Stimulated activated effector memory CD8-positive, alpha-beta T cell treated with anti-CD3 and anti-CD28 coated beads, Interleukin-12 subunit alpha, Interleukin-12 subunit beta, amount 100 ng/mL, for 72 hours (primary cell): ENCODE measurements at regions not wholly inside any gene's neighbourhood (a gene's known extent, or its start where the extent isn't known, plus 50 kb on each side); places are given as distances from the start of the nearest gene placed in this dataset.

ENCODE experiments used
- ATAC-seq: fragments of 150-1000 bp; cut with Tn5 transposase; 2 replicates; pipeline ENCODE4 v1.10.0; 2021
- DNase-seq, 2 donors: peaks; one replicate each; pipeline ENCODE4 v3.0.0; 2021 to 2022; ENCODE audit warnings: low spot score in 2 of 2
- H3K27ac Mint-ChIP-seq: one replicate; pipeline ENCODE4 v1.8.0; 2022; ENCODE audit warnings: mild to moderate bottlenecking, mixed read lengths
- H3K36me3 Mint-ChIP-seq: one replicate; pipeline ENCODE4 v1.8.0; 2022; ENCODE audit warnings: mild to moderate bottlenecking, mixed read lengths
- H3K4me1 Mint-ChIP-seq: one replicate; pipeline ENCODE4 v1.8.0; 2022; ENCODE audit warnings: mixed read lengths
- H3K4me3 Mint-ChIP-seq: one replicate; pipeline ENCODE4 v1.8.0; 2022; ENCODE audit warnings: mild to moderate bottlenecking, mixed read lengths
- H3K9me3 Mint-ChIP-seq: one replicate; pipeline ENCODE4 v1.8.0; 2022; ENCODE audit warnings: mixed read lengths

GRCh38 chr2:3065928-3066327, 311.7 kb downstream of the EIPR1 start:
- peaks cover 2% of the 10 kb centered on the region for H3K9me3 Mint-ChIP-seq
- no peaks in the 10 kb centered on the region for H3K36me3 Mint-ChIP-seq
- ATAC-seq (no peak), DNase-seq (no peak)
- no peak overlapping the region for H3K4me3 Mint-ChIP-seq
- H3K4me1 Mint-ChIP-seq = no peaks in the 10 kb centered on the region
- H3K27ac Mint-ChIP-seq = no peak overlapping the region

DNA sequence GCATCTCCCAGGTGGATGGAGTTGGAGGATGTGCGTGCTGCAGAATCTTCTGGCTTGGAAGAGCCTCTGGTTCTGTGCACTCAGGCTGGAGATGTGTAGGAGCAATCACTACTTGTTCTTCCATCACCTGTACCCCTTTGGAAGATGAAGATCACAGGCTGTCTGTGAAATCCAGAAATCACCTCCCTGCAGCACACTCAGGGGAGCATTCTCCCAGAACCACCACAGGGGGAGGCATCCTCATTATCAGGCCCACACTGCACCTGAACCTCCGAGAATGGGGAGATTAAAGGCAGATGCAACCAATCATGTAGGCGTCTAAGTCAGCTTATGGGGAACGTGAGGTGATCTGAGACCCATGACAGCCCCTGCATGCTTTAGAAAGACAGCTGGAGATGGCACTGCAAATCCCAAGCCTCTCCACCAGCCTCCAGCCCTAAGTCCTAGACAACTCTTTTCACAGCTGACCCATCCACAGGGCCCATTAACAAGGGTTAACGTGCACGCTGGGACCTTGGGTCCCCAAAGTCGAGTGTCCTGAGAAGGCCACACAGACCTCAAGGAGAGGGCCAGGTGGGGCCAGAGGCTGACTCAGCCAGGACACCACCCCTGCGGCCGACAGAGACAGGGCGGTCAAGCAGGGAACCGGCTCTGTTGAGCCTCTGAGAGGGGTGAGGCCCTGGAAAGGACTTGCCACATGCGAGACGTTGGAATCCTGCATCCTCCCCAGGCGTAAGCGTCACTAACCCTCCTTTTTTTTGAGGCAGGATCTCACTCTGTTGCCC, 314.9 kb downstream of the EIPR1 start:
- Mint-ChIP-seq H3K9me3 (peaks cover 3% of the 10 kb centered on the region), H3K27ac (no peak overlapping the region), H3K36me3 (no peaks in the 10 kb centered on the region), H3K4me1 (no peaks in the 10 kb centered on the region), H3K4me3 (no peak overlapping the region)
- no peak for ATAC-seq
- no peak for DNase-seq

DNA sequence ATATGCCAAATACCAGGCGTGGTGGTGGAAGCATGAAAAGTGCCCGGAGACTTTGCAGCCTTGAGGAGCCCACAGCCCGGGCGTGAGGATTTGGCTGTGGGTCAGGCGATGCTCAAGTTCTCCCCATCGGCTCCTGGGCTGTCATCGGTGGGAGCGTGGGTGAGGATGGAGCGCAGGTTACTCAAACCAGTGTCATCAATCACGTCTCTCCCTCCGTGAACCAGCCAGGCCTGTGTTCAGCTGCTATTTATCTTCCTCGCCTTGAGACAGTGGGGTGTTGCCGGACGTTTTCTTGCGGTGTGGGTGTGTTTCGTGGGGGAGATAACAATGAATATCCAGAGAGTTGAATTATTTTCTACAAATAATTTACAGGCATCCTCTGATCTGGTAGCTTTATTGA, 317.6 kb downstream of the EIPR1 start:
- Mint-ChIP-seq H3K27ac (no peak overlapping the region), H3K4me3 (no peak overlapping the region), H3K4me1 (no peaks in the 10 kb centered on the region), H3K36me3 (no peaks in the 10 kb centered on the region), H3K9me3 (peaks cover 10% of the 10 kb centered on the region)
- DNase-seq = no peak
- ATAC-seq = no peak

DNA sequence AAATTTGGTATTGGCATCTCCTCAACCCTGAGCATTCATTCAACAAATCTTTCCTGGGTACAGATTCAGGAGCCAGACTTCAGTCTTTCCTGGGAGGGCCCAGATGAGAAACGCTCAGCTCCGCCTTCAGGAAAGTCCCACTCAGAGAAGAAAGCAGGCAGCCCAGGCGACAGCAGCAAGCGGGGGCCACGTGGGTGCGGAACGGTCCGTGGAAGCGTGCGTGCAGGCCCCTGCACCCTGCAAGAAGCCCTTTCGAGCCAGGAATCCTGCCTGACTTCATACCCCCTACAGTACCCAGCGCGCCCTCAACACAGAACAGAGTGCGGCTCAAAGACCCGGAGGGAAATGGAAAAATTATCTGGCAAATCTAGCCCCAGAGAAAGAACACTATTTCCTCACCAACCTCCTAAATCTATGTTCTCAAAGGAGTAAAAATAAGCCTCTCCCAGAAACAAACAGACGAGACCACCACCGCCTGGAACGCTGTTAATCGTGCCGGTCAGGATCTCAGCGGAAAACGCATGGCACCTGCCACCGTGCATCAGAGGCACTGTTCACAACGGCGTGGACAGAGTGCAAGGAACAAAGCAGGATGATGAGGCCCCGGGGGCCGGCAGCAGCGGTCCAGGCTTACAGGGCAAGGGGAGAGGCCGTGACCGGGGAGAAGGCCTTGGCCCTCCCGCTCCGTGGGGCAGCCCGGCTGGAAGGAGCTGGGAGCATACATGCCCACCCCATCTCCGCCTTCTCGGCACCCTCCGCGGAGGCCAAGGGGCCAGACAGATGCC, 318.3 kb downstream of the EIPR1 start:
- ATAC-seq = no peak
- Mint-ChIP-seq H3K36me3 (no peaks in the 10 kb centered on the region), H3K4me3 (no peak overlapping the region), H3K9me3 (peaks cover 10% of the 10 kb centered on the region), H3K27ac (no peak overlapping the region), H3K4me1 (no peaks in the 10 kb centered on the region)
- DNase-seq = no peak

DNA sequence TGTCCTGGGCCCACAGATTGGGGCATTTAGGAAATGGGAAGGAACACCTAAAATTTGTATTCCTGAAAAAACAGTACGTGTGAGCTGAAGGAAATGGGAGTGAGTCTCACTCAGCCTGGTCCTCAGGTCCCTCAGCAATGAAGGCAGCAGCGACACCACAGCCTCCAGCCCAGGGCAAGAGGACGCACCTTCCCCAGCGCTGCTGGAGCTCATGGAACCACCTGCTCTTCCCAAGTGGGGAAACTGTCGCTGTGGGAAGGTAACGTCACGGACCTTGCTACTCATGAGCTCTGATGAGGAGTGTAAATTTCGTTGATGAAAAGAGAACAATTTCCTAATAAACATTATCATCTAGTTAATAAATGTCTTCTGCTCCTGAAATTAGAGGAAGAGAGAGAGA, 323.6 kb downstream of the EIPR1 start:
- no peak for ATAC-seq
- Mint-ChIP-seq H3K27ac (no peak overlapping the region), H3K4me1 (no peaks in the 10 kb centered on the region), H3K4me3 (no peak overlapping the region), H3K9me3 (peaks cover 10% of the 10 kb centered on the region), H3K36me3 (no peaks in the 10 kb centered on the region)
- DNase-seq = no peak

GRCh38 chr2:3051266-3051665, 326.4 kb downstream of the EIPR1 start:
- H3K36me3 Mint-ChIP-seq = no peaks in the 10 kb centered on the region
- ATAC-seq (peak; percentile 55), DNase-seq (no peak)

GRCh38 chr2:3046170-3046865, 331.3 kb downstream of the EIPR1 start:
- H3K4me3 Mint-ChIP-seq = no peak overlapping the region
- no peak overlapping the region for H3K27ac Mint-ChIP-seq
- H3K9me3 Mint-ChIP-seq = no peaks in the 10 kb centered on the region
- ATAC-seq (no peak), DNase-seq (no peak)
- H3K36me3 Mint-ChIP-seq = no peaks in the 10 kb centered on the region
- no peaks in the 10 kb centered on the region for H3K4me1 Mint-ChIP-seq

More at GRCh38 chr2:3051266-3051665, 326.4 kb downstream of the EIPR1 start:
- H3K4me1 Mint-ChIP-seq = no peaks in the 10 kb centered on the region
- no peak overlapping the region for H3K27ac Mint-ChIP-seq
- no peak overlapping the region for H3K4me3 Mint-ChIP-seq
- peaks cover 1% of the 10 kb centered on the region for H3K9me3 Mint-ChIP-seq

GRCh38 chr2:3045318-3045921, 332.2 kb downstream of the EIPR1 start:
- Mint-ChIP-seq H3K4me1 (no peaks in the 10 kb centered on the region), H3K36me3 (no peaks in the 10 kb centered on the region), H3K9me3 (no peaks in the 10 kb centered on the region), H3K27ac (no peak overlapping the region), H3K4me3 (no peak overlapping the region)
- DNase-seq (no peak), ATAC-seq (no peak)

DNA sequence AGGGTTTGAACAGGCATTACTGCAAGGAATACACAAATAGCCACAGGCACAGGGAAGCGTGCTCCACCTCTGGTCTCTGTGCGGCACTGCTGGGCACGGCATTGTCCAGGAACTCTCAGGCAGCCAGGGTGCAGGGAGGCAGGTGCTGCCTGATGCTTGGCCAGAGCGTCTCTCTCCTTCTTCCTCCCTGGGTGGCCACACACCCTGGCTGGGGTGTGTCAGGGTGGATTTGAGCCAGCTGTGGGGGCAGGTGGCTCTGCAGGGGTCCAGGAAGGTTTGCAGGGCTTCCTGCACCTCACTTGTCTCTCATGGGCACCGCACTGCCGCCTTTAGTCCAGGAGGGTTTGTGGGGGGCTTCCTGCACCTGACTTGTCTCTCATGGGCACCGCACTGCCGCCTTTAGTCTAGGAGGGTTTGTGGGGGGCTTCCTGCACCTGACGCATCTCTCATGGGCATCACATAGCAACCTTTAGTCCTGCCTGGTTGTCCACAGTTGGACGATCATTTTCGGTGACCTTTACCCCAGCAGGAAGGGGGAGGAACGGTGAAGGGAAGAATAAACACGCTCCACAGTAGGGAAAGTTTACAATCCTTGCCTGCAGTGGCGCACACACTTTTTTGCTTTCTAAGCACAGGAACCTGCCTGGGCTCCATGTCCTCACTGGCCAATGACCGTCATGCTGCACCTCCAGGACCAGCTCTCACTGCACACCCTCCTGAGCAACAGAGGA, 332.9 kb downstream of the EIPR1 start:
- no peak overlapping the region for H3K27ac Mint-ChIP-seq
- DNase-seq (no peak), ATAC-seq (no peak)
- H3K4me1 Mint-ChIP-seq = no peaks in the 10 kb centered on the region
- H3K4me3 Mint-ChIP-seq = no peak overlapping the region
- no peaks in the 10 kb centered on the region for H3K36me3 Mint-ChIP-seq
- no peaks in the 10 kb centered on the region for H3K9me3 Mint-ChIP-seq

DNA sequence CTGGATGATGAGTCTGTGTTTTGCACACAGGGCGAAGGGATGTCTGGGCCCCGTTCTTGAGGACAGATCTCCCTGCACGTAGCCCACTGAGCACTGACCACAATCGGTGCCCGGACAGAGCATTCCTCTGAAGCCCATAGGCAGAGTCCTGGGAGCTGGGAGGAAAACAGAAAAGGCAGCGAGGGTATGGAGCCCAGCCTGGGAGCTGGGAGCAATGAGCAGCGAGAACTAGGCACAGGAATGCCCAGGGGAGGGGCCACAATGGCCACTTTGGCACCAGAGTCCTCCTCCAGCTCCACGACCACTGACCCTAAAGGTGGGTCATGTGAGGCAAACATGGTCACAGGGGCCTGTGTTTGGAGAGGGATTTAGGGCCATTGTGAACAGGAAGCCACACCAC, 333.9 kb downstream of the EIPR1 start:
- Mint-ChIP-seq H3K36me3 (no peaks in the 10 kb centered on the region), H3K4me3 (no peak overlapping the region), H3K9me3 (no peaks in the 10 kb centered on the region), H3K4me1 (no peaks in the 10 kb centered on the region), H3K27ac (no peak overlapping the region)
- DNase-seq = no peak
- no peak for ATAC-seq

DNA sequence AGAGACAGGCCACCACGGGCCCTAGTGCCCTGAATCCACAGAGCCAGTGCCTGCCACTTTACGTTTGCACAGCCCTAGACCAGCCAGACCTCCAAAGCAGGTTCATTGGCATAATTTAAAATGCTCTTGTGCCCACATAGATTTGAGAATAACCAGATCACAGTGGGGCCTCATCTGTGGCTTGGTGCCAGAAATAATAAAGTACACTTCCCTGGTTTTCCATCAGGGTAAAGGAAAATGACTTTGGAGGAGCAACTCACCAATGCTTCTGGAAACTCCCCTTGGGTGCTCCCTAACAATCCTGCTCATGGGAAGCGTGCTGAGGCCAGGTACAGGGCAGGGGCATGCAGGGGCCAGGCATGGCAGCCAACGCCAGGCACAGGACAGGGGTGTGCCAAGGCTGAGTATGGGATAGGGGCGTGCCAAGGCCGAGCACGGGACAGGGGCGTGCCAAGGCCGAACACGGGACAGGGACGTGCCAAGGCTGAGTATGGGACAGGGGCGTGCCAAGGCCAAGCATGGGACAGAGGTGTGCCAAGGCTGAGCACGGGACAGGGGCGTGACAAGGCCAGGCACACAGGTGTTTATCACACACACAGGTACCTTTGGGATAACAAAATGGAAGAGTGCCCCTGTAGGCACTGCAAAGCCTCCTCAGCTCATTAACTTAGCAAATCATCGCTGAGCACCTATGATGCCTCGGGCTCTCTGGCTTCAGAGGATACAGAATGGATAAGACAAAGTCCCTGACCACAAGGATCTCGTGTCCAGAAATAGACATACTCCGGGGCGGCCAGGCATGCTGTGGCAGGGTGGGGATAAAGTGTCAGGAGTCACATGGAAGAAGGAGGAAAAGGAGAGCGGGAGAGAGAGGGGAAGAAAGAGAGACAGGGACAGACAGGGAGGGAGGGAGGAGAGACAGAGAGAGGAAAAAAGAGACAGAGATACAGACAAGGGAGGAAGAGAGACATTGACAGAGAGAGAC, 334.7 kb downstream of the EIPR1 start:
- H3K36me3 Mint-ChIP-seq = no peaks in the 10 kb centered on the region
- no peak overlapping the region for H3K4me3 Mint-ChIP-seq
- H3K4me1 Mint-ChIP-seq = no peaks in the 10 kb centered on the region
- ATAC-seq (peak; percentile 19), DNase-seq (no peak)
- H3K27ac Mint-ChIP-seq = no peak overlapping the region
- no peaks in the 10 kb centered on the region for H3K9me3 Mint-ChIP-seq

DNA sequence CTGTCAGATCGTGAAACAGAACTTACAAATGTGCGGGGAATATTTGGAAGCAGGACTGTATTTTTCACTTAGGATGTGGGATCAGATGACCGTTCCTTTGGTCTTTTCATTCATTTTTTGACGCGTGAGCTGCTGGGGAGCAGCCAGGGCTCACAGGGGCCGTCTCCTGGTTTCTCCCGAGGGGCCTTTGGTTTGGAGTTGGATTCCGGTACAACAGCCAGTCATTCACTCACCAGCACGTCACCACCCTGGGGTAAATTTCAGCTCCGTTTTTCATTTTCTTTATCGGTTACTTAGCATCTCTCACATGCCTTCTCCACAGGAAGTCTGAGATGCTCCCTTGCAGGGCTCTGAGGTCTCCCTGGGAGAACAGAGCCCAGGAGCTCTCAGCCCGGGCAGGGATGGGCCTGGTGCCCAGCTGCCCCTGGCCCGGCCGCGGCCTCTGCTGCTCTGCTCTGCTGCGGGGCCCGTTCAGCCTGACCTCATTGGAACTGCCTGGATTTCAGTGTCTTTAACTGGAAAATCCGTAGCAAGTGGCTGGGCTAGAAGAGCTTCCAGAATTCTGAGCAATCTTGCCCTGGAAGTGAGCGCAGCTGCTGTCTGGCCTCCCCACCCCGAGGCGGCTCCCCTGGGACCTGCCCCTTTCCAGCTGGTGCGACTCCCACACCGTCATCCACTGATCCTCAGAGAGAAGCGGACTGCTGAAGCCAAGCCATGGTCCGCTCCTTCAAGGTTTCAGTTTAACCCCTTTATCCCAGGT, 335.6 kb downstream of the EIPR1 start:
- H3K4me3 Mint-ChIP-seq = no peak overlapping the region
- no peaks in the 10 kb centered on the region for H3K9me3 Mint-ChIP-seq
- H3K36me3 Mint-ChIP-seq = no peaks in the 10 kb centered on the region
- DNase-seq = no peak
- H3K27ac Mint-ChIP-seq = no peak overlapping the region
- no peaks in the 10 kb centered on the region for H3K4me1 Mint-ChIP-seq
- no peak for ATAC-seq

DNA sequence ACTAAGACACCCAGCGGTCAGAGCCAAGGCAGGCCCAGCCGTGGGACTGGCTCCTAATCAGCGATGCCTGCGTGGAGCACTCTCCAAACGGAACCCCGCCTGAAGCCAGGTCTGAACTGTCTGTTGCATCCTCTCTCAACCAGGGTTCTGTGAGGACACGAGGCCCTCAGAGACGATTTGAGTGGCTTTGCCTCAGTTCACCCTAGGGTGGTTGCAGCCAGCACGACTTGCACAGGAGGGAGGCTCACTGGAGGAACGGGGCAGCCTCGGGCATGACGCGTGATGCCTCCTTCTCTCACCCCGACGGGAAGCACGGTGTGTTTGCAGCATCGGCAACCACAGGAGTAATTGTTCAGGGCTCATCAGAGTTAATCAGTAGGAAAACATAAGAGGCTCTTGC, 336.4 kb downstream of the EIPR1 start:
- ATAC-seq (no peak), DNase-seq (no peak)
- no peaks in the 10 kb centered on the region for H3K4me1 Mint-ChIP-seq
- no peaks in the 10 kb centered on the region for H3K36me3 Mint-ChIP-seq
- no peaks in the 10 kb centered on the region for H3K9me3 Mint-ChIP-seq
- no peak overlapping the region for H3K27ac Mint-ChIP-seq
- no peak overlapping the region for H3K4me3 Mint-ChIP-seq
